ENCODE measurements at regions not wholly inside any gene's neighbourhood (a gene's known extent, or its start where the extent isn't known, plus 50 kb on each side); places are given as distances from the start of the nearest gene placed in this dataset.
"Not testable (repeated sequence)": the region's sequence is repeated elsewhere in the genome, so short reads cannot be mapped to it uniquely, and the experiment has no call there.

- ATAC-seq (ENCODE audit: low FRiP score); H3K9me3 ChIP-seq (ENCODE audit: control insufficient read depth, low read length); H3K4me3 ChIP-seq (ENCODE audit: low read length in 2 of 2); H3K36me3 ChIP-seq (ENCODE audit: control insufficient read depth in 1 of 2, insufficient read depth in 2 of 2, low read length in 1 of 2); DNase-seq; intact Hi-C loops (cut with DNase I); H3K4me1 ChIP-seq (ENCODE audit: control insufficient read depth in 1 of 2, insufficient read depth in 2 of 2, low read length in 2 of 2); H3K27ac ChIP-seq (ENCODE audit: low read depth in 1 of 2, low read length in 2 of 2); H3K27me3 ChIP-seq (ENCODE audit: control insufficient read depth in 1 of 2, insufficient read depth in 2 of 2, low read length in 1 of 2): not testable (repeated sequence)
- 59 to 62% methylated on average over 2 to 3 of the region's 3 CpGs for WGBS, 2 donors
These were observed 122.7 kb downstream of the ZNF267 start for GRCh38 chr16:31996325-31996724.

- H3K36me3 ChIP-seq (ENCODE audit: control insufficient read depth in 1 of 2, insufficient read depth in 2 of 2, low read length in 1 of 2); H3K9me3 ChIP-seq (ENCODE audit: control insufficient read depth, low read length); H3K4me1 ChIP-seq (ENCODE audit: control insufficient read depth in 1 of 2, insufficient read depth in 2 of 2, low read length in 2 of 2); H3K27ac ChIP-seq (ENCODE audit: low read depth in 1 of 2, low read length in 2 of 2); DNase-seq; intact Hi-C loops (cut with DNase I); H3K27me3 ChIP-seq (ENCODE audit: control insufficient read depth in 1 of 2, insufficient read depth in 2 of 2, low read length in 1 of 2); H3K4me3 ChIP-seq (ENCODE audit: low read length in 2 of 2); ATAC-seq (ENCODE audit: low FRiP score): not testable (repeated sequence)
- WGBS, 2 donors, result 86 to 88% methylated on average over 7 to 9 of the region's 9 CpGs
These were observed 128.9 kb downstream of the ZNF267 start for GRCh38 chr16:32002496-32002895.

GRCh38 chr16:32003819-32004218 is 130.2 kb downstream of the ZNF267 start:
- DNase-seq; H3K27me3 ChIP-seq (ENCODE audit: control insufficient read depth in 1 of 2, insufficient read depth in 2 of 2, low read length in 1 of 2); intact Hi-C loops (cut with DNase I); H3K9me3 ChIP-seq (ENCODE audit: control insufficient read depth, low read length); H3K4me3 ChIP-seq (ENCODE audit: low read length in 2 of 2); H3K36me3 ChIP-seq (ENCODE audit: control insufficient read depth in 1 of 2, insufficient read depth in 2 of 2, low read length in 1 of 2); H3K4me1 ChIP-seq (ENCODE audit: control insufficient read depth in 1 of 2, insufficient read depth in 2 of 2, low read length in 2 of 2); ATAC-seq (ENCODE audit: low FRiP score); H3K27ac ChIP-seq (ENCODE audit: low read depth in 1 of 2, low read length in 2 of 2): not testable (repeated sequence)
- 90 to 91% methylated on average over 5 of the region's 7 CpGs for WGBS, 2 donors

GRCh38 chr16:32038783-32039496 is 165.3 kb downstream of the ZNF267 start:
- DNase-seq; H3K36me3 ChIP-seq (ENCODE audit: control insufficient read depth in 1 of 2, insufficient read depth in 2 of 2, low read length in 1 of 2): not testable (repeated sequence)
- 63 to 68% methylated on average over 4 to 9 of the region's 10 CpGs for WGBS, 2 donors

GRCh38 chr16:32039919-32040318 is 166.3 kb downstream of the ZNF267 start:
- H3K9me3 ChIP-seq (ENCODE audit: control insufficient read depth, low read length); H3K27me3 ChIP-seq (ENCODE audit: control insufficient read depth in 1 of 2, insufficient read depth in 2 of 2, low read length in 1 of 2); ATAC-seq (ENCODE audit: low FRiP score); H3K4me1 ChIP-seq (ENCODE audit: control insufficient read depth in 1 of 2, insufficient read depth in 2 of 2, low read length in 2 of 2); H3K36me3 ChIP-seq (ENCODE audit: control insufficient read depth in 1 of 2, insufficient read depth in 2 of 2, low read length in 1 of 2); intact Hi-C loops (cut with DNase I); H3K4me3 ChIP-seq (ENCODE audit: low read length in 2 of 2); H3K27ac ChIP-seq (ENCODE audit: low read depth in 1 of 2, low read length in 2 of 2); DNase-seq: not testable (repeated sequence)
- no CpG with 5 or more reads among the region's 10 CpGs for WGBS, 2 donors

More at GRCh38 chr16:32038783-32039496, 165.3 kb downstream of the ZNF267 start:
- H3K4me3 ChIP-seq (ENCODE audit: low read length in 2 of 2); H3K27me3 ChIP-seq (ENCODE audit: control insufficient read depth in 1 of 2, insufficient read depth in 2 of 2, low read length in 1 of 2); H3K4me1 ChIP-seq (ENCODE audit: control insufficient read depth in 1 of 2, insufficient read depth in 2 of 2, low read length in 2 of 2); intact Hi-C loops (cut with DNase I); H3K9me3 ChIP-seq (ENCODE audit: control insufficient read depth, low read length); H3K27ac ChIP-seq (ENCODE audit: low read depth in 1 of 2, low read length in 2 of 2); ATAC-seq (ENCODE audit: low FRiP score): not testable (repeated sequence)

- WGBS, 2 donors, result 33% methylated on average over 13 of the region's 13 CpGs
- H3K27ac ChIP-seq (ENCODE audit: low read depth in 1 of 2, low read length in 2 of 2); H3K36me3 ChIP-seq (ENCODE audit: control insufficient read depth in 1 of 2, insufficient read depth in 2 of 2, low read length in 1 of 2); H3K4me1 ChIP-seq (ENCODE audit: control insufficient read depth in 1 of 2, insufficient read depth in 2 of 2, low read length in 2 of 2); H3K27me3 ChIP-seq (ENCODE audit: control insufficient read depth in 1 of 2, insufficient read depth in 2 of 2, low read length in 1 of 2); ATAC-seq (ENCODE audit: low FRiP score); intact Hi-C loops (cut with DNase I); H3K9me3 ChIP-seq (ENCODE audit: control insufficient read depth, low read length); H3K4me3 ChIP-seq (ENCODE audit: low read length in 2 of 2): not testable (repeated sequence)
- DNase-seq, result peak in 1 of 2 donors; percentile 23
These were observed 187.0 kb upstream of the TP53TG3D start for GRCh38 chr16:32066016-32066651.

- H3K9me3 ChIP-seq (ENCODE audit: control insufficient read depth, low read length); ATAC-seq (ENCODE audit: low FRiP score); H3K27ac ChIP-seq (ENCODE audit: low read depth in 1 of 2, low read length in 2 of 2); H3K36me3 ChIP-seq (ENCODE audit: control insufficient read depth in 1 of 2, insufficient read depth in 2 of 2, low read length in 1 of 2); DNase-seq; H3K4me3 ChIP-seq (ENCODE audit: low read length in 2 of 2); H3K4me1 ChIP-seq (ENCODE audit: control insufficient read depth in 1 of 2, insufficient read depth in 2 of 2, low read length in 2 of 2); intact Hi-C loops (cut with DNase I); H3K27me3 ChIP-seq (ENCODE audit: control insufficient read depth in 1 of 2, insufficient read depth in 2 of 2, low read length in 1 of 2): not testable (repeated sequence)
- no CpG with 5 or more reads among the region's 3 CpGs for WGBS, 2 donors
These were observed 181.5 kb upstream of the TP53TG3D start for GRCh38 chr16:32071586-32071985.

- H3K27me3 ChIP-seq (ENCODE audit: control insufficient read depth in 1 of 2, insufficient read depth in 2 of 2, low read length in 1 of 2); H3K36me3 ChIP-seq (ENCODE audit: control insufficient read depth in 1 of 2, insufficient read depth in 2 of 2, low read length in 1 of 2); H3K4me1 ChIP-seq (ENCODE audit: control insufficient read depth in 1 of 2, insufficient read depth in 2 of 2, low read length in 2 of 2); H3K4me3 ChIP-seq (ENCODE audit: low read length in 2 of 2); intact Hi-C loops (cut with DNase I); H3K27ac ChIP-seq (ENCODE audit: low read depth in 1 of 2, low read length in 2 of 2); ATAC-seq (ENCODE audit: low FRiP score); H3K9me3 ChIP-seq (ENCODE audit: control insufficient read depth, low read length): not testable (repeated sequence)
- DNase-seq, result peak in 1 of 2 donors; percentile 45
- 40 to 42% methylated on average over 11 to 15 of the region's 15 CpGs for WGBS, 2 donors
These were observed 169.2 kb upstream of the TP53TG3D start for GRCh38 chr16:32083891-32084290.

Data from aorta (tissue), 5 donors.